Mesodermal cell (in vitro differentiated cells): ENCODE measurements at regions not wholly inside any gene's neighbourhood (a gene's known extent, or its start where the extent isn't known, plus 50 kb on each side); places are given as distances from the start of the nearest gene placed in this dataset.

Source experiments
- H3K27ac ChIP-seq: 2 replicates; pipeline ENCODE4 v1.7.0; 2013; ENCODE audit warnings: mild to moderate bottlenecking, low read depth, low read length, moderate library complexity; ENCODE audit not compliant: severe bottlenecking
- H3K36me3 ChIP-seq: 2 replicates; pipeline ENCODE4 v1.7.1; 2013; ENCODE audit warnings: mild to moderate bottlenecking, low read length, moderate library complexity; ENCODE audit not compliant: control insufficient read depth, insufficient read depth
- H3K4me1 ChIP-seq: one replicate; pipeline ENCODE4 v1.7.1; 2013; ENCODE audit warnings: mild to moderate bottlenecking, low read length; ENCODE audit not compliant: insufficient read depth, control insufficient read depth, poor library complexity, severe bottlenecking
- H3K4me3 ChIP-seq: 2 replicates; pipeline ENCODE4 v1.7.0; 2013; ENCODE audit warnings: low read length, control low read depth, mild to moderate bottlenecking; ENCODE audit not compliant: insufficient read depth, poor library complexity, severe bottlenecking; ENCODE audit errors: extremely low read depth
- H3K9me3 ChIP-seq: 2 replicates; pipeline ENCODE4 v1.7.1; 2013; ENCODE audit warnings: mild to moderate bottlenecking, low read length, moderate library complexity; ENCODE audit not compliant: control insufficient read depth
- WGBS, 2 experiments: methylation state at CpG; one replicate each; pipeline ENCODE4 v1.1.5; 2013; ENCODE audit warnings: missing lambda C conversion rate in 2 of 2; ENCODE audit not compliant: insufficient coverage in 2 of 2; 5-methylcytosine and 5-hydroxymethylcytosine counted together

GRCh38 chr6:128767705-128768104 lies 115.2 kb upstream of the LAMA2 start:
- 50 to 100% methylated on average over 1 of the region's 1 CpG for WGBS, 2 experiments
- Histone ChIP-seq H3K9me3 (peaks cover 4% of the 10 kb centered on the region), H3K36me3 (no peaks in the 10 kb centered on the region), H3K4me1 (no peaks in the 10 kb centered on the region), H3K4me3 (no peak overlapping the region), H3K27ac (no peak overlapping the region)

- no peaks in the 10 kb centered on the region for H3K36me3 ChIP-seq
- WGBS, 2 experiments, result no CpG with 5 or more reads among the region's 1 CpG
- H3K27ac ChIP-seq, result no peak overlapping the region
- peaks cover 4% of the 10 kb centered on the region for H3K9me3 ChIP-seq
- H3K4me3 ChIP-seq, result no peak overlapping the region
- no peaks in the 10 kb centered on the region for H3K4me1 ChIP-seq
These were observed 115.8 kb upstream of the LAMA2 start for GRCh38 chr6:128767150-128767549.

DNA sequence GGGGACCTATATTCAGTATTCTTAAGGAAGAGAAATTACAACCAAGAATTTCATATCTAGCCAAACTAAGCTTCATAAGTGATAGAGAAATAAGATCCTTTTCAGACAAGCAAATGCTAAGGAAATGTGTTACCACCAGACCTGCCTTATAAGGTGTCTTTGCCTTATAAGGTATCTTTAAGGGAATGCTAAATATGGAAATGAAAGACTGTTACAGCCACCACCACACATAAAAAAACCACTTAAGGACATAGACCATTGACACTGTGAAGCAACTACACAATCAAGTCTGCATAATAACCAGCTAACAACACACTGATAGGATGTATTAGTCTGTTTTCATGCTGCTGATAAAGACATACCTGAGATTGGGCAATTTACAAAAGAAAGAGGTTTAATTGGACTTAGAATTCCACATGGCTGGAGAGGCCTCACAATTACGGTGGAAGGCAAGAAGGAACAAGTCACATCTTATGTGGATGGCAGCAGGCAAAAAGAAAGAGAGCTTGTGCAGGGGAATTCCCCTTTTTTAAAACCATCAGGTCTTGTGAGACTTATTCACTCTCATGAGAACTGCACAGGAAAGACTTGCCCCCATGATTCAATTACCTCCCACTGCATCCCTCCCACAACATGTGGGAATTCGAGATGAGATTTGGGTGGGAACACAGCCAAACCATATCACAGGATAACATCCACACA lies 119.2 kb upstream of the LAMA2 start:
- WGBS, 2 experiments, result 82 to 88% methylated on average over 1 of the region's 2 CpGs
- H3K4me1 ChIP-seq, result no peaks in the 10 kb centered on the region
- no peak overlapping the region for H3K4me3 ChIP-seq
- no peaks in the 10 kb centered on the region for H3K36me3 ChIP-seq
- H3K27ac ChIP-seq, result no peak overlapping the region
- peaks cover 4% of the 10 kb centered on the region for H3K9me3 ChIP-seq

DNA sequence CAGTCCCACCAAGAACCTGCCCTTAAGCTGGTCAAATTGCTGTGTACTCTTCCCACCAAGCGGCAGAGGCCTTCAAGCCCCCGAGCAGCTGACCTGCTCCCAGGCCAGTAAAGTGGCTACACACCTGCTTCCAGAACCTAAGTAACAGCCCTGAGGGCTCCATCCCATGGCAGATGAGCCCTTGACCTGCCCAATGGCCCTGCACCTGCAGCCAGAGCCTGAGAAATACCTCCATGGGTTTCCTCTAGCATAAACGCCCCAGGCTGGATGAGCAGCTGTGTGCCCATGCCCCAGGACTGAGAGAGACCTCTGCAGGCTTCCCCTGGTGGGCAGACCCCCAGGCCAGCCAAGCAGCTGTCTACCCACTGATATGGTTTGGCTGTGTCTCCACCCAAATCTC lies 123.0 kb upstream of the LAMA2 start:
- no peak overlapping the region for H3K4me3 ChIP-seq
- H3K27ac ChIP-seq, result no peak overlapping the region
- H3K9me3 ChIP-seq, result no peaks in the 10 kb centered on the region
- H3K36me3 ChIP-seq, result no peaks in the 10 kb centered on the region
- 81 to 92% methylated on average over 3 of the region's 3 CpGs for WGBS, 2 experiments
- H3K4me1 ChIP-seq, result no peaks in the 10 kb centered on the region

GRCh38 chr6:128759447-128759846 lies 123.5 kb upstream of the LAMA2 start:
- Histone ChIP-seq H3K4me1 (no peaks in the 10 kb centered on the region), H3K27ac (no peak overlapping the region)

GRCh38 chr6:128757961-128758360 lies 125.0 kb upstream of the LAMA2 start:
- H3K9me3 ChIP-seq, result no peaks in the 10 kb centered on the region
- H3K4me3 ChIP-seq, result no peak overlapping the region
- no peak overlapping the region for H3K27ac ChIP-seq
- H3K4me1 ChIP-seq, result no peaks in the 10 kb centered on the region
- no peaks in the 10 kb centered on the region for H3K36me3 ChIP-seq

More at GRCh38 chr6:128759447-128759846, 123.5 kb upstream of the LAMA2 start:
- Histone ChIP-seq H3K36me3 (no peaks in the 10 kb centered on the region), H3K4me3 (no peak overlapping the region), H3K9me3 (no peaks in the 10 kb centered on the region)

DNA sequence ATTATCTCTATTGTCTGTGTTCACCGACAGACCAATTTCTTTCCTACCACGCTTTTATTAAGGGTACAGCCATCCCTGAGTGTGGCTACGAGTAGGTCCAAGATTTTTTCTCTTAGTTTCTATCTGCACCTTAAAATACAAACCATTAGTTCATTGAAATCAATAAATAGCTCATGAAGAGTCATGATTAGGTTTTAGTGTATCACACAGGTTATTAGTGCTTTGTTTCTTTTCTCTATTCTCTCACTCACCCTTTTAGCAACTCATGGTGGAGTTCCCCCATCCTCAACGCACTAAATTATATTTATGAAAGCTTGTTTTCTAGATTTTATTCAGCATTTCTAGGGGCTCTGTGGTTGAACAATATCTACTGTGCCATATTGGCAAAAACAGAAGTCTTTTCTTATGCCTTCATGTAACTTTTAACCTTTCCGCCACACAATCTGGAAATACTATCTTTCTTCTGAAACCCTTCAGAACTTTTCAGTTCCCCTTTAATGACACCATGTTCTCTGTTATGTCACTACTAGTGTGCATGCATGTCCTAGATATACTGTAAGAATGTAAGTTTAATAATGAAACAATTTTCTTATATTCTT lies 128.2 kb upstream of the LAMA2 start:
- Histone ChIP-seq H3K4me1 (no peaks in the 10 kb centered on the region), H3K36me3 (no peaks in the 10 kb centered on the region), H3K4me3 (no peak overlapping the region), H3K27ac (no peak overlapping the region), H3K9me3 (no peaks in the 10 kb centered on the region)
- 100% methylated on average over 1 of the region's 5 CpGs for WGBS, 2 experiments

- H3K36me3 ChIP-seq, result no peaks in the 10 kb centered on the region
- H3K4me3 ChIP-seq, result no peak overlapping the region
- 36 to 57% methylated on average over 2 to 3 of the region's 5 CpGs for WGBS, 2 experiments
- H3K4me1 ChIP-seq, result no peaks in the 10 kb centered on the region
- no peaks in the 10 kb centered on the region for H3K9me3 ChIP-seq
- no peak overlapping the region for H3K27ac ChIP-seq
These were observed 138.8 kb upstream of the LAMA2 start for GRCh38 chr6:128743974-128744765.

GRCh38 chr6:128742900-128743299 lies 140.0 kb upstream of the LAMA2 start:
- WGBS, 2 experiments, result 93% methylated on average over 9 to 10 of the region's 10 CpGs
- no peaks in the 10 kb centered on the region for H3K36me3 ChIP-seq

GRCh38 chr6:128740951-128741350 lies 142.0 kb upstream of the LAMA2 start:
- 100% methylated on average over 1 of the region's 1 CpG for WGBS, 2 experiments
- Histone ChIP-seq H3K27ac (no peak overlapping the region), H3K36me3 (no peaks in the 10 kb centered on the region), H3K9me3 (no peaks in the 10 kb centered on the region), H3K4me1 (no peaks in the 10 kb centered on the region), H3K4me3 (no peak overlapping the region)

More at GRCh38 chr6:128742900-128743299, 140.0 kb upstream of the LAMA2 start:
- no peaks in the 10 kb centered on the region for H3K9me3 ChIP-seq
- H3K4me1 ChIP-seq, result no peaks in the 10 kb centered on the region
- H3K27ac ChIP-seq, result no peak overlapping the region
- H3K4me3 ChIP-seq, result no peak overlapping the region

GRCh38 chr6:128739112-128739511 lies 143.8 kb upstream of the LAMA2 start:
- H3K4me1 ChIP-seq, result no peaks in the 10 kb centered on the region
- no peak overlapping the region for H3K27ac ChIP-seq
- no peak overlapping the region for H3K4me3 ChIP-seq
- no peaks in the 10 kb centered on the region for H3K9me3 ChIP-seq
- H3K36me3 ChIP-seq, result no peaks in the 10 kb centered on the region
- 89% methylated on average over 1 of the region's 2 CpGs; no CpG with 5 or more reads in 1 of the 2 experiments for WGBS, 2 experiments
